ENCODE measurements at regions not wholly inside any gene's neighbourhood (a gene's known extent, or its start where the extent isn't known, plus 50 kb on each side); places are given as distances from the start of the nearest gene placed in this dataset.
"Not testable (repeated sequence)": the region's sequence is repeated elsewhere in the genome, so short reads cannot be mapped to it uniquely, and the experiment has no call there.

DNA sequence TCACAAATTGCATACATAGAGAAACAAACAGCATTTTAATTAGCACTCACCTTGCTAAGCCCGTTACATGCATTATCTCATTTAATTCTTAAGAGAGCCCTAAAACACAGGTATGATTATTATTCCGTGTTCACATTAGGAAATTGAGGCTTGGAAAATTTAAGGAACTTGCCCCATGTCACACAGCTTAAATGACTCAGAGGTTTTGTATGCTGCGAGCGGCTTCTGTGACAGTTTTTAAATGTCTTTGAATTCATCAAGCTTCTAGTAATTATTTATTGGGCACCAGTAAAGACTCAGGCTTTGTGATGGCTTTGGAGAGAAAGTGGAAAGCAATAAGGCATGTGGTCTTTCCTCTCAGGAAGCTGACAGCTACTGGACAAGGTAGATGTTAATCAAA lies 166.7 kb upstream of the THBS1 start:
- Histone ChIP-seq H3K27me3 (ENCODE audit: low read depth) (no peaks in the 10 kb centered on the region), H3K9me3 (no peaks in the 10 kb centered on the region), H3K4me1 (no peaks in the 10 kb centered on the region), H3K4me3 (no peak overlapping the region), H3K36me3 (replicated peaks) (no peaks in the 10 kb centered on the region)
- in situ Hi-C loops (cut with MboI; ENCODE audit: low sequenced_read_pairs), result no loop called here
- no peak for DNase-seq (ENCODE audit: low spot score in 2 of 2)

DNA sequence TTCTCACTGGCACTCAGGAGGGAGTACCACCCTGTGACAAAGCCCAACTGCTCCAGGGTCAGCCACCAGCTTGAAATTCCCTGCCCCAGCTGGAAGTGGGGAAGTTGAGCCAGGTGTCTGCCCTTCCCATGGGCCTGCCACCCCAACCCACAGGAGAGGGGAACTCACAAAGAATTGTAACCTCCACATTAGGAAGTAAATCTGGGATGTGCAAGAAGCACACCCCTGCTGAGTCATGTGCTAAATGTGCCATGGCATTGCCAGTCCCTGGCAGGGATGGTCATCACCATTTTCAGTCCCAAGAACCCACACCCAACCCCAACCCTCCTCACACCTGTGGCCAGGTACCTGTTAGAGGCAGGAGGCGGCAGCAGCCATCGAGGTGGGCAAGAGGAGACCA lies 165.2 kb upstream of the THBS1 start:
- no peaks in the 10 kb centered on the region for H3K36me3 ChIP-seq (replicated peaks)
- H3K9me3 ChIP-seq, result no peaks in the 10 kb centered on the region
- DNase-seq (ENCODE audit: low spot score in 2 of 2), result no peak
- no peak overlapping the region for H3K4me3 ChIP-seq
- no peaks in the 10 kb centered on the region for H3K27me3 ChIP-seq (ENCODE audit: low read depth)
- no peaks in the 10 kb centered on the region for H3K4me1 ChIP-seq
- in situ Hi-C loops (cut with MboI; ENCODE audit: low sequenced_read_pairs), result no loop called here

DNA sequence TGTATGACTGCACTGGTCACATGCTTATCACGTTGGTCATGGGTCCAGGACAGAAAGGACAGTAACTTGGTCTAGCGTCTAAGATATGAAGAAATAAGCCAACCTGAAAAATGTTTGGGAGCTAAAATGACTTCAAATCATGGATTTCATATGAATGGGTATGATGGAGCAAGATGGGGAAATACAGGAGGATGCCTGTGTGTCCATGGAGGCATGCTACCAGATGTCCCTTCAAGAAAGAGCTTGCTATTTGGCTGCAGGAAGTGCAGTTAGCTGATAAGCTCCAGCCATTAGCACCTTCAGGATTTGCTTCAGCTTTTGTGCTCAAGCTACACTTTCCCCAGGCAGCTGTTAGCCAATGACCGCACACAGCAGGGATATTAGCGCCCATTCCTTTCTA lies 164.6 kb upstream of the THBS1 start:
- in situ Hi-C loops (cut with MboI; ENCODE audit: low sequenced_read_pairs), result no loop called here

DNA sequence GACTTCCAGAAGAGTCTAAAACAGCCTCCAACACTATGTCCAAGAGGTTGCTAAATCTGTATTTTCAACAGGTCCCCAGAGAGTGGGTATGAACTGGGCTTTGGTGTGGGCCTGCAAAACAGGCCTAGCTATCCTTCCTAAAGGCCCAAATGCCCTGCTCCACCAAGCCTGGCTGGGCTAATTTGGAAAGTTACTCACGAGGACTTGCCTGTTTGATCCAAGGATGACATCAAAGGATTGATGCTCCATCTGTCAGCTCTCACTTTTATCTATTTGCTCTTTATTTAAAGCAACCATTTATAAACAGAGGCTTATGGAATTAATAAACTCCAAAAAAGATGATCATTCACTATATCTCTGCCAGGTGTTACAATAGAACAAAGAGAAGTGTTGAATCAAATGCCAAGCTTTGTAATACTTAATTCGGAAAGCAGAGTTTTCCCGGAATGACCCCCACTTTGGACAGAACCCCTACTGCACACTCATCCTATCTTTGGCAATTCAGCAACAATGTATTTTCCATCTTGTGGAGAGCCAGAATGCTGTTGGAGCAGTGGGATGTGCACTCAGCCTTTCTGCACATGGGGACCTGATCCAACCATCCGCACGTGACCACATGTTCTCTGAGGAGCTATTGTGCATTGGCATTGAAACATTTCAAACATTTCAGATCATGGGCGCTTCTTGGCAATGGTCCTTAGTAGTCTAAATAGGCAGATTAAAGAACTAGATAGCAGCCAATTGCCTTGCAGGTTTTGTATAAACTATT lies 163.3 kb upstream of the THBS1 start:
- Histone ChIP-seq H3K4me1 (no peaks in the 10 kb centered on the region), H3K36me3 (replicated peaks) (no peaks in the 10 kb centered on the region)
- in situ Hi-C loops (cut with MboI; ENCODE audit: low sequenced_read_pairs), result no loop called here

More for the DNA sequence above, 164.6 kb upstream of the THBS1 start:
- H3K36me3 ChIP-seq (replicated peaks), result no peaks in the 10 kb centered on the region
- H3K4me3 ChIP-seq, result no peak overlapping the region
- no peaks in the 10 kb centered on the region for H3K9me3 ChIP-seq
- no peaks in the 10 kb centered on the region for H3K4me1 ChIP-seq
- no peaks in the 10 kb centered on the region for H3K27me3 ChIP-seq (ENCODE audit: low read depth)
- DNase-seq (ENCODE audit: low spot score in 2 of 2), result no peak

DNA sequence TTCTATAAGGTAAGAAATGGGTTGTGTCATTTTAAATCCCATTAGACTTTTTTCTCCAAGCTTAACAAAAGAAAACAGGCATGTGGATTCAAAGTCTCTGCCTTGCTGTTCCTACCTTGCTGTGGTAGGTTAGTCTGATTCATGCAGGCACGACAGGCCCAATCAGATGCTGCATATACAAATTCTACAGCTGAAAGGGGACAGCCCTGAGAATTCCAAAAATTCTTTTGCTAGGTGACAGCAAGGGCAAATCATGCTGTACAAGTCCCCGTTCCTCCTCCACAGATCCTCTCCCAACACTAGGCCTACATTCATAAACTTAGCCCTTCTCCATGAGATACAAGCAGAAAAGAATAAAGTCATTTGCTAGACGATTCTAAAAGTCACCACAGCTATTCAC lies 161.2 kb upstream of the THBS1 start:
- in situ Hi-C loops (cut with MboI; ENCODE audit: low sequenced_read_pairs), result no loop called here
- no peaks in the 10 kb centered on the region for H3K9me3 ChIP-seq
- DNase-seq (ENCODE audit: low spot score in 2 of 2), result no peak
- no peak overlapping the region for H3K4me3 ChIP-seq
- no peaks in the 10 kb centered on the region for H3K4me1 ChIP-seq
- H3K27me3 ChIP-seq (ENCODE audit: low read depth), result no peaks in the 10 kb centered on the region
- H3K36me3 ChIP-seq (replicated peaks), result no peaks in the 10 kb centered on the region

More for the DNA sequence above, 163.3 kb upstream of the THBS1 start:
- DNase-seq (ENCODE audit: low spot score in 2 of 2), result no peak
- no peaks in the 10 kb centered on the region for H3K27me3 ChIP-seq (ENCODE audit: low read depth)
- H3K9me3 ChIP-seq, result no peaks in the 10 kb centered on the region
- H3K4me3 ChIP-seq, result no peak overlapping the region

DNA sequence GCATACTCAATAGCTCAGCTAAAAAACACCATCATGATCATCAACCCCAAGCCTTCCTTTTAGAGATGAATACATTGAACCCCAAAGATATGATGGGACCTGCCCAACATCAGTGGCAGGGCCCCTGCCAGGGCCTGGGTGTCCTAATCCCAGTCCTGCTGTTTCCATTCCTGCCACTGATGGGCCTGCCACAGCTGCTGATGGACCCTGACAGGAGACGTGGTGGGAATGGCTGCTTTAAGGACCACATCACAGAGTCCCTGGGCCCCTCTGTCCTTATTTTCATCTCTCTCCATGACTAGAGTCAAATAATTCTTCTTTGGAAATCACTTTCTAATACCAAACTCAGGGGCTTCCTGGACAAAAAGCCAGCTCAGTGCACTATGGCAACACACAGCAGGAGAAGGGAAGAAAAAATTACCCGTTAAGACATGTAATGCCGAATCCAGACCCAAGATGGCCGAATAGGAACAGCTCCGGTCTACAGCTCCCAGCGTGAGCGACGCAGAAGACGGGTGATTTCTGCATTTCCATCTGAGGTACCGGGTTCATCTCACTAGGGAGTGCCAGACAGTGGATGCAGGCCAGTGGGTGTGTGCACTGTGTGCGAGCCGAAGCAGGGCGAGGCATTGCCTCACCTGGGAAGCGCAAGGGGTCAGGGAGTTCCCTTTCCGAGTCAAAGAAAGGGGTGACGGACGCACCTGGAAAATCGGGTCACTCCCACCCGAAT lies 160.6 kb upstream of the THBS1 start:
- not testable (repeated sequence) for DNase-seq (ENCODE audit: low spot score in 2 of 2)

DNA sequence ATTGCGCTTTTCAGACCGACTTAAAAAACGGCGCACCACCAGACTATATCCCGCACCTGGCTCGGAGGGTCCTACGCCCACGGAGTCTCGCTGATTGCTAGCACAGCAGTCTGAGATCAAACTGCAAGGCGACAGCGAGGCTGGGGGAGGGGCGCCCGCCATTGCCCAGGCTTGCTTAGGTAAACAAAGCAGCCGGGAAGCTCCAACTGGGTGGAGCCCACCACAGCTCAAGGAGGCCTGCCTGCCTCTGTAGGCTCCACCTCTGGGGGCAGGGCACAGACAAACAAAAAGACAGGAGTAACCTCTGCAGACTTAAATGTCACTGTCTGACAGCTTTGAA lies 160.1 kb upstream of the THBS1 start:
- H3K9me3 ChIP-seq; H3K4me1 ChIP-seq; in situ Hi-C loops (cut with MboI; ENCODE audit: low sequenced_read_pairs); H3K27me3 ChIP-seq (ENCODE audit: low read depth); DNase-seq (ENCODE audit: low spot score in 2 of 2); H3K4me3 ChIP-seq; H3K36me3 ChIP-seq (replicated peaks): not testable (repeated sequence)

More for the DNA sequence above, 160.6 kb upstream of the THBS1 start:
- H3K4me3 ChIP-seq; in situ Hi-C loops (cut with MboI; ENCODE audit: low sequenced_read_pairs); H3K4me1 ChIP-seq; H3K27me3 ChIP-seq (ENCODE audit: low read depth); H3K36me3 ChIP-seq (replicated peaks); H3K9me3 ChIP-seq: not testable (repeated sequence)

DNA sequence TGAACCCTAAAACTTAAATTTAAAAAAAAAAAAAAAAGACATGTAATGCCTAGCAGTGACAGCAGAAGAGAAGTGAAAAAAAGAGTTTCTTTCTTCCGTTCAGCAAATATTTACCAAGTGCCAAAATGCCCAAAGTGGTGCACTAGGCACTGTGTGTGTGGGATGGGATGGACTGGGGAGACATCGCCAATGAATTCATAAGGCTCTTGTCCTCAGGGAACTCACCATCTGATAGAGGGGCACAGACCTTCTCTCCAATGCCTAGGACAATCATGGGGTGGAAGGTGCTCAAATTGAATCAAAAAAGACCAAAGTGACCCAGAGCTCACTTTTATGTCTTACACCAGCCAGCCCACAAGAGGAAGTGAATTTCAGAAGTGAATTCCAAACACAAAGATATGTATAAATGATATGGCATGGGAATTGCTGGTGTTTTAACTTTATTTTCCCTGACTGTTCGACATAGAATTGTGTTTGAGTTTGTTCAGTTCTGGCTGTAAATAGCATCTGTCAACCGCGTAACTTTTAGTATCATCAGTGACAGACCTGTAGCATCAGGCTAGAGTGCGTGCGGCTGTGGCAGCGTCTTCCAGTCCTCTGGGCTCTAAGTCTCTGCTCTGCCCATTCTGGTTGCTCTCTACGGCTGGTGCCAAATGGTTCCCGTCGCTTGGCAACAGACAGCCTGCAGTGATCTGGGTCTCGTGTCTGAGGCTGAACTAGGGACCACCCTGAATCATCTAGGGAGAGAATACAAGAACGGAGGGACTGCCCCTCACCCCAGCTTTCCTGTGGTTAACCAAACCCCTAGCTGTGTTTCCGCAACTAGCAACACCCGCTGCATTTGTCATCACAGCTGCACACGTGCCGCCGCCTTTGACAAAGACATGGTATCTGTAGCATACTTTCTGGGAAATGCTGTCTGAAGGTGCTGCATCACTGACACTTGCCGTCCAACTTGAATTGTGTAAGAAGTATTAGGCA lies 154.0 kb upstream of the THBS1 start:
- DNase-seq (ENCODE audit: low spot score in 2 of 2), result no peak
- no peaks in the 10 kb centered on the region for H3K4me1 ChIP-seq
- no peaks in the 10 kb centered on the region for H3K27me3 ChIP-seq (ENCODE audit: low read depth)
- H3K36me3 ChIP-seq (replicated peaks), result no peaks in the 10 kb centered on the region
- no peaks in the 10 kb centered on the region for H3K9me3 ChIP-seq
- in situ Hi-C loops (cut with MboI; ENCODE audit: low sequenced_read_pairs), result no loop called here
- H3K4me3 ChIP-seq, result no peak overlapping the region

DNA sequence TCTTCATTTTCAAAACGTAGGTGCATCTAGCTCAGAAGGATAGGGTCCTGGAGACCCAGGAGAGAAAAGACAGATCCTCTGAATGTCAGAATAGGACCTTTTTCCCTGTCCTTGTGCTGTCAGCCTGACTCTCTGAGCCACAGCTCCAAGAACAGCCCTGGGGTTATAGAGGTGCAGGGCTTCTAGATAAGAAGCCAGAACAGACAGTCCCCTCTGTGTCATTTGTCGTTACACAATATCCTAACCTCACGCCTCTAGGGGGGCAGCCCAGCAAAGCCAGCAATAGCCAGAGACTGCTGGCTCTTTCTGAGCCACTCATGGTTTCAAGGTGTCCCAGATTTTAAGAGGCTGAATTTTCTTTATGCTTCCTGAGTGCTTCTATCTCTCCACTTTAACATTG lies 153.2 kb upstream of the THBS1 start:
- Histone ChIP-seq H3K27me3 (ENCODE audit: low read depth) (no peaks in the 10 kb centered on the region), H3K4me1 (no peaks in the 10 kb centered on the region), H3K36me3 (replicated peaks) (no peaks in the 10 kb centered on the region), H3K9me3 (no peaks in the 10 kb centered on the region), H3K4me3 (no peak overlapping the region)
- DNase-seq (ENCODE audit: low spot score in 2 of 2), result no peak
- in situ Hi-C loops (cut with MboI; ENCODE audit: low sequenced_read_pairs), result no loop called here

DNA sequence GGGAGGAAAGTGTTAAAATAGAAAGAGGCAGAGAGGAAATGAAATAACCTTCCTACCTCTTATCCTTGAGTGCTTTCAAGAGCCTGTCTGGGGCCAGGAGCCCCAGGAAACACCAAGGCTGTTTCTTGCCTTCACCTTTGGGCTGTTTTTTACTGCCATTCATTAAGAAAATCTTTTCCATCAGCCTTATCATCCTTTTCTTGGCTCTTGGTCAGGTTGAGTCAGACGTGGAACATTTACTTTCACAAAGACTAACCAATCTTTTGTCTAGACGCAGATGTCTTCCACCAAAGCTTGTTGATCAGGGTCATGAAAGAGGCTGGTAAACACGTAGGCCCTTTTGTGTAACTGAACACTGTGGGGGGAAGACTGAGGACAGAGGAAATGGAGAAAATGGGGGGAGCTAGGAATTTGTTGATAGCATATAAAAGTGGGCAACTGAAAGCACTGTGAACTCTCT lies 151.0 kb upstream of the THBS1 start:
- Histone ChIP-seq H3K9me3 (no peaks in the 10 kb centered on the region; the same call in 1 of the 2 replicates), H3K27me3 (ENCODE audit: low read depth) (no peaks in the 10 kb centered on the region), H3K4me1 (no peaks in the 10 kb centered on the region), H3K4me3 (no peak overlapping the region), H3K36me3 (replicated peaks) (no peaks in the 10 kb centered on the region)
- in situ Hi-C loops (cut with MboI; ENCODE audit: low sequenced_read_pairs), result no loop called here
- DNase-seq (ENCODE audit: low spot score in 2 of 2), result no peak

DNA sequence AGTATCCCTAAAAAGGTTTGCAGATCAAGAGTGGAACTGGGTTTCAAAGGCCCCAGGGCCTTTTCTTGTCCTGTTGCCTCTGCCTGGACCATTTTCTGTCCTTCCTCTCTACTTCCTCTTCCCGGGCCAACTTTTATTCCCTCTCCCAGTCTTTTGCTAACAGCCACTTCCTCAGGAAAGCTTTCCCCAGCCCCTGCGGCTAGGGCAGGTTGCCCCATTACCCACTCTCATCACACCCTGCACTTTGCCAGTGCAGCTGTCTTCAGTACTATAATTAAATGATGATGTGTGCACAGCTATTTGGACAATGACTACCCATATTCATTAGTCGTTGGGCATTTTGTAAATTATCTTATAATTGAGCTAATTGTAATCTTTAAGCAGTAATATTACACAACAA lies 150.5 kb upstream of the THBS1 start:
- no peak overlapping the region for H3K4me3 ChIP-seq
- H3K4me1 ChIP-seq, result no peaks in the 10 kb centered on the region
- DNase-seq (ENCODE audit: low spot score in 2 of 2), result no peak
- in situ Hi-C loops (cut with MboI; ENCODE audit: low sequenced_read_pairs), result no loop called here
- H3K9me3 ChIP-seq, result no peaks in the 10 kb centered on the region; the same call in 1 of the 2 replicates
- no peaks in the 10 kb centered on the region for H3K27me3 ChIP-seq (ENCODE audit: low read depth)
- no peaks in the 10 kb centered on the region for H3K36me3 ChIP-seq (replicated peaks)

DNA sequence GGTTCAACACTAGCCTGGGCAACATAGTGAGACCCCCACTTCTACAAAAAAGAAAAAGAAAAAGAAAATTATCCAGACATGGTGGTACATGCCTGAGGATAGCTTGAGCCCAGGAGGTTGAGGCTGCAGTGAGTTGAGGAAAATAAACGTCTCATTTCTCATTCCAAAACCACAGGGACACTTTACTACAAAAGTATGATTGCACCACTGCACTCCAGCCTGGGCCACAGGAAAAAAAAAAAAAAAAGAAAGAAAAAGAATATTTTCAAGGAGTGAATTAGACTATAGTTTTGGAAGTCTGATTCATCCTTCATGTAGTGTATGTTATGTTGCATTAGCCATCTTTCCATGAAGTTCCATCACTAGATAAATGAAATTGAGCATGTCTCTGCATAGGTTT lies 149.5 kb upstream of the THBS1 start:
- Histone ChIP-seq H3K4me3 (no peak overlapping the region), H3K27me3 (ENCODE audit: low read depth) (no peaks in the 10 kb centered on the region), H3K9me3 (no peaks in the 10 kb centered on the region; the same call in 1 of the 2 replicates), H3K4me1 (no peaks in the 10 kb centered on the region), H3K36me3 (replicated peaks) (no peaks in the 10 kb centered on the region)
- in situ Hi-C loops (cut with MboI; ENCODE audit: low sequenced_read_pairs), result no loop called here
- no peak for DNase-seq (ENCODE audit: low spot score in 2 of 2)

DNA sequence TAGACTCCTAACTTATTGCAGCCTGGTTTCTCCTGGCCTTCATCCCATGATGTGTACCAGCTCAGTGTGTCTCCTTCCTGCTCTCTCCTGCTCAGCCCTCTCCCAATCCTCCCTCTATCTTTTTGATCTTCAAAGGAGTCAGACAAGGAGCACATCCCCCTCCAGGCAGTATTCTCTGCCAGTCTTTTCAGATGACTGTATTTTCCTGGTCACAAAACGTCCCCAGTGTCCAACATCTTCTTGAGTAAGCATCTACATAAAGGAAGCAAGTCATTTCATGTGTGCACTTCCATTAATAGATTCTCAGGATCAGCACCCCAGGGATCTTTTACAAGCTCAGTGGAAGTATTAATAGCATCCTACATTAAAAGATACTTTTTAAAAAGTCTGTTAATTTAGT lies 148.9 kb upstream of the THBS1 start:
- no peaks in the 10 kb centered on the region; the same call in 1 of the 2 replicates for H3K9me3 ChIP-seq
- H3K36me3 ChIP-seq (replicated peaks), result no peaks in the 10 kb centered on the region
- in situ Hi-C loops (cut with MboI; ENCODE audit: low sequenced_read_pairs), result no loop called here
- H3K4me3 ChIP-seq, result no peak overlapping the region
- DNase-seq (ENCODE audit: low spot score in 2 of 2), result no peak
- H3K4me1 ChIP-seq, result no peaks in the 10 kb centered on the region
- no peaks in the 10 kb centered on the region for H3K27me3 ChIP-seq (ENCODE audit: low read depth)

Data from HAP-1 (cell line).